ENCODE measurements at regions not wholly inside any gene's neighbourhood (a gene's known extent, or its start where the extent isn't known, plus 50 kb on each side); places are given as distances from the start of the nearest gene placed in this dataset.
A peak's percentile ranks its signal among the peaks of the same experiment; 100 is the strongest.

DNA sequence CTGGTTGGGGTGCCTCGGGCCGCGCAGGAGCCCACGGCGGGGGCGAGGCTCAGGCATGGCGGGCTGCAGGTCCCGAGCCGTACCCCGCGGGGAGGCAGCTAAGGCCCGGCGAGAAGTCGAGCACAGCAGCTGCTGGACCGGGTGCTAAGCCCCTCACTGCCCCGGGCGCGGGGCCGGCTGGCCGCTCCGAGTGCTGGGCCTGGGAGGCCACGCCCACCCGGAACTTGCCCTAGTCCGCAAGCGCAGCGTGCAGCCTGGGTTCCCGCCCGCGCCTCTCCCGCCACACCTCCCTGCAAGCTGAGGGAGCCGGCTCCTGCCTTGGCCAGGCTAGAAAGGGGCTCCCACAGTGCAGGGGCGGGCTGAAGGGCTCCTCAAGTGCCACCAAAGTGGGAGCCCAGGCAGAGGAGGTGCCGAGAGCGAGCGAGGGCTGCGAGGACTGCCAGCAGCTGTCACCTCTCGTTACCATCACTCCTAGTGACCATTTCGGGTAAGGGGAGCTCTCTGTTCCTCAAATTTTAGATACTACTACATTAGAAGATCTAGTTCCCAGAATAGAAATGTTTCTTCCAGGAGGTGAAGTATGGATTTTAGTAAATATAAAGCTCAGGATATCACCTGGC lies 417.0 kb upstream of the AGTR1 start:
- Histone ChIP-seq H4K91ac (ENCODE audit: low read depth, low read length) (no peak overlapping the region), H3K9me3 (ENCODE audit: insufficient read depth, low read depth, low read length) (no peaks in the 10 kb centered on the region), H3K9ac (ENCODE audit: low read length) (no peak overlapping the region), H3K4me1 (ENCODE audit: control insufficient read depth in 1 of 2, insufficient read depth in 2 of 2, low read length in 2 of 2) (no peaks in the 10 kb centered on the region), H3K4me3 (ENCODE audit: low read depth, low read length) (no peak overlapping the region), H3K4me2 (ENCODE audit: low read length) (no peak overlapping the region), H3K79me2 (ENCODE audit: control insufficient read depth, insufficient read depth, low read length, poor library complexity) (no peaks in the 10 kb centered on the region), H2AFZ (ENCODE audit: insufficient read depth, low read length, poor library complexity) (no peak overlapping the region), H3K27me3 (ENCODE audit: insufficient read depth, low read length) (no peaks in the 10 kb centered on the region), H4K12ac (ENCODE audit: low read depth, low read length) (no peak overlapping the region), H2AK5ac (ENCODE audit: low read length) (no peak overlapping the region), H3K79me1 (ENCODE audit: low read length) (no peaks in the 10 kb centered on the region), H2BK12ac (ENCODE audit: low read length) (no peak overlapping the region), H3K36me3 (ENCODE audit: control insufficient read depth in 1 of 2, insufficient read depth in 2 of 2, low read length in 2 of 2) (no peaks in the 10 kb centered on the region), H3K18ac (ENCODE audit: low read length) (no peak overlapping the region), H3K14ac (ENCODE audit: low read length) (no peak overlapping the region), H4K8ac (ENCODE audit: low read depth, low read length) (no peak overlapping the region), H2BK120ac (ENCODE audit: insufficient read depth, low read length, poor library complexity) (no peak overlapping the region), H3K27ac (ENCODE audit: low read depth, low read length) (no peak overlapping the region), H3K4ac (ENCODE audit: low read depth, low read length) (no peak overlapping the region), H3K23ac (ENCODE audit: low read length) (no peak overlapping the region), H2BK5ac (ENCODE audit: low read depth, low read length, poor library complexity) (no peak overlapping the region)
- WGBS (ENCODE audit: extremely low coverage, insufficient coverage, insufficient read length) = no CpG with 5 or more reads among the region's 38 CpGs
- DNase-seq = peak; percentile 6 to 24

DNA sequence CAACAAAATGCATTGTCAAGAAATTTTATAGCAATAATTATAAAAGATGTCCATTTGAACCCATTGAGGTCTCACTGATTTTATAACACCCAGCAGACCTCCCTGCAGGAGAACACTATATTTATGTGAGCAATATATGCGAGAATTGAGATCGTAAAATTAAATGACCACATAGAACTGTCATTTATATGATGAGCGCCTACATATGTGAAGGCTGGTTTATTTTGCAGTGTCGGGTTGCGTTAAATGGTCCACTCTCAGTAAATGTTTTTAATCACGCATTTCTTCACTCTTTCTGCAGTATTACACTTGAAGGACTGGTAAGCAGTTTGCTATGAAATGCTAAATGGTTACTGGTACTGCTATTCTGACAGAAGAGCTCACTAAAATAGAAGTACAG lies 408.5 kb upstream of the AGTR1 start:
- H3K18ac ChIP-seq (ENCODE audit: low read length) = no peak overlapping the region
- no peaks in the 10 kb centered on the region for H3K79me2 ChIP-seq (ENCODE audit: control insufficient read depth, insufficient read depth, low read length, poor library complexity)
- H3K27ac ChIP-seq (ENCODE audit: low read depth, low read length) = no peak overlapping the region
- no peaks in the 10 kb centered on the region for H3K27me3 ChIP-seq (ENCODE audit: insufficient read depth, low read length)
- H4K12ac ChIP-seq (ENCODE audit: low read depth, low read length) = no peak overlapping the region
- H3K23ac ChIP-seq (ENCODE audit: low read length) = no peak overlapping the region
- no peak overlapping the region for H3K4me3 ChIP-seq (ENCODE audit: low read depth, low read length)
- H3K14ac ChIP-seq (ENCODE audit: low read length) = no peak overlapping the region
- H2BK5ac ChIP-seq (ENCODE audit: low read depth, low read length, poor library complexity) = no peak overlapping the region
- no peaks in the 10 kb centered on the region for H3K9me3 ChIP-seq (ENCODE audit: insufficient read depth, low read depth, low read length)
- no peak overlapping the region for H2AFZ ChIP-seq (ENCODE audit: insufficient read depth, low read length, poor library complexity)
- no peak overlapping the region for H4K91ac ChIP-seq (ENCODE audit: low read depth, low read length)
- no peak overlapping the region for H2BK120ac ChIP-seq (ENCODE audit: insufficient read depth, low read length, poor library complexity)
- H3K36me3 ChIP-seq (ENCODE audit: control insufficient read depth in 1 of 2, insufficient read depth in 2 of 2, low read length in 2 of 2) = no peaks in the 10 kb centered on the region
- H3K79me1 ChIP-seq (ENCODE audit: low read length) = no peaks in the 10 kb centered on the region
- no peaks in the 10 kb centered on the region for H3K4me1 ChIP-seq (ENCODE audit: control insufficient read depth in 1 of 2, insufficient read depth in 2 of 2, low read length in 2 of 2)
- H2BK12ac ChIP-seq (ENCODE audit: low read length) = no peak overlapping the region
- H2AK5ac ChIP-seq (ENCODE audit: low read length) = no peak overlapping the region
- no CpG with 5 or more reads among the region's 6 CpGs for WGBS (ENCODE audit: extremely low coverage, insufficient coverage, insufficient read length)
- H3K4ac ChIP-seq (ENCODE audit: low read depth, low read length) = no peak overlapping the region
- no peak overlapping the region for H3K9ac ChIP-seq (ENCODE audit: low read length)
- H4K8ac ChIP-seq (ENCODE audit: low read depth, low read length) = no peak overlapping the region
- DNase-seq = no peak
- H3K4me2 ChIP-seq (ENCODE audit: low read length) = no peak overlapping the region

DNA sequence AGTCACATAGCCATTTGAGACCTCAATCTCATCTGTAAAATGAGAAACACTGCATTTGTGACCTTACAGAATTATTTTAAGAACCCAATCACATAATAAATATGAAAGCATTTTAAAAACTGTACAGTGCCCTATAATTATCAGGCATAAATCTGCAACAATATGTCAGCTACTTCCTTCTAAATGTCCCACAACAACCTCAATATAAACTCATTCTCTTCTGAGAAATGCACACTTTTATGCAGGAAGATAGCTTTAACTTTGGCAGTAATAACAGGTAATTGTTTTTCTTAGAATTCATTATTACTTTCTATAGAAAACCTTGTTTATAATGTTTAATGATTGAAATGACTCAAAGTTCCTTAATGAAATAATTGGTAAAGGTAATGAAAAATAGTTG lies 400.7 kb upstream of the AGTR1 start:
- H2BK12ac ChIP-seq (ENCODE audit: low read length) = no peak overlapping the region
- no peak overlapping the region for H3K4me3 ChIP-seq (ENCODE audit: low read depth, low read length)
- no peaks in the 10 kb centered on the region for H3K79me2 ChIP-seq (ENCODE audit: control insufficient read depth, insufficient read depth, low read length, poor library complexity)
- no peak overlapping the region for H4K91ac ChIP-seq (ENCODE audit: low read depth, low read length)
- H3K18ac ChIP-seq (ENCODE audit: low read length) = no peak overlapping the region
- no peak overlapping the region for H4K8ac ChIP-seq (ENCODE audit: low read depth, low read length)
- no peaks in the 10 kb centered on the region for H3K4me1 ChIP-seq (ENCODE audit: control insufficient read depth in 1 of 2, insufficient read depth in 2 of 2, low read length in 2 of 2)
- H3K23ac ChIP-seq (ENCODE audit: low read length) = no peak overlapping the region
- no peak overlapping the region for H3K4ac ChIP-seq (ENCODE audit: low read depth, low read length)
- no peaks in the 10 kb centered on the region for H3K79me1 ChIP-seq (ENCODE audit: low read length)
- H2AFZ ChIP-seq (ENCODE audit: insufficient read depth, low read length, poor library complexity) = no peak overlapping the region
- H3K4me2 ChIP-seq (ENCODE audit: low read length) = no peak overlapping the region
- no peak overlapping the region for H3K14ac ChIP-seq (ENCODE audit: low read length)
- no peak overlapping the region for H2BK120ac ChIP-seq (ENCODE audit: insufficient read depth, low read length, poor library complexity)
- no peak overlapping the region for H2BK5ac ChIP-seq (ENCODE audit: low read depth, low read length, poor library complexity)
- H4K12ac ChIP-seq (ENCODE audit: low read depth, low read length) = no peak overlapping the region
- no peak for DNase-seq
- H3K27me3 ChIP-seq (ENCODE audit: insufficient read depth, low read length) = no peaks in the 10 kb centered on the region
- no peaks in the 10 kb centered on the region for H3K9me3 ChIP-seq (ENCODE audit: insufficient read depth, low read depth, low read length)
- no peak overlapping the region for H3K9ac ChIP-seq (ENCODE audit: low read length)
- no peak overlapping the region for H2AK5ac ChIP-seq (ENCODE audit: low read length)
- H3K36me3 ChIP-seq (ENCODE audit: control insufficient read depth in 1 of 2, insufficient read depth in 2 of 2, low read length in 2 of 2) = no peaks in the 10 kb centered on the region
- no peak overlapping the region for H3K27ac ChIP-seq (ENCODE audit: low read depth, low read length)

DNA sequence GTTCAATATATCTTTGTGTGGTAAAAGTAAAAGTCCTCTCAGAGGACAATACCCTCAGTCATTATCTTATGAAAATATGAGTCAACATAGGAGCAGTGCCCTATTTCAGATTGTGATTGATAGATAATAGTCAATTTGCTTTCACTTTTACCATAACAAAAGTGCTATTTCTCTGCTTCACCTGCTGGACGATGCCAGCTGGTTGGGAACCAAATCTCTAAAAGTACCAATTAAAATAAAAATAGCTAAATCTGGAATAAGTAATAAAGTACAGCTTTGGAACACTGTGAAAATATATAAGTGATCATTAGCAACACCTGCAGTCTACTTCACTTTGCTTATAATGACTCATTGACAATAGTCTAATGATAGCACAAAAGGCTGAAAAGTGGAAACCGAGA lies 390.3 kb upstream of the AGTR1 start:
- H3K4me1 ChIP-seq (ENCODE audit: control insufficient read depth in 1 of 2, insufficient read depth in 2 of 2, low read length in 2 of 2) = no peaks in the 10 kb centered on the region
- no peak overlapping the region for H3K18ac ChIP-seq (ENCODE audit: low read length)
- no peaks in the 10 kb centered on the region for H3K79me2 ChIP-seq (ENCODE audit: control insufficient read depth, insufficient read depth, low read length, poor library complexity)
- H2BK120ac ChIP-seq (ENCODE audit: insufficient read depth, low read length, poor library complexity) = no peak overlapping the region
- H3K79me1 ChIP-seq (ENCODE audit: low read length) = no peaks in the 10 kb centered on the region
- no CpG with 5 or more reads among the region's 2 CpGs for WGBS (ENCODE audit: extremely low coverage, insufficient coverage, insufficient read length)
- DNase-seq = no peak
- H2AK5ac ChIP-seq (ENCODE audit: low read length) = no peak overlapping the region
- H3K27ac ChIP-seq (ENCODE audit: low read depth, low read length) = no peak overlapping the region
- no peak overlapping the region for H3K9ac ChIP-seq (ENCODE audit: low read length)
- no peak overlapping the region for H4K91ac ChIP-seq (ENCODE audit: low read depth, low read length)
- no peaks in the 10 kb centered on the region for H3K27me3 ChIP-seq (ENCODE audit: insufficient read depth, low read length)
- H2AFZ ChIP-seq (ENCODE audit: insufficient read depth, low read length, poor library complexity) = no peak overlapping the region
- no peak overlapping the region for H3K4ac ChIP-seq (ENCODE audit: low read depth, low read length)
- H4K8ac ChIP-seq (ENCODE audit: low read depth, low read length) = no peak overlapping the region
- H2BK12ac ChIP-seq (ENCODE audit: low read length) = no peak overlapping the region
- no peaks in the 10 kb centered on the region for H3K36me3 ChIP-seq (ENCODE audit: control insufficient read depth in 1 of 2, insufficient read depth in 2 of 2, low read length in 2 of 2)
- H2BK5ac ChIP-seq (ENCODE audit: low read depth, low read length, poor library complexity) = no peak overlapping the region
- no peak overlapping the region for H3K4me3 ChIP-seq (ENCODE audit: low read depth, low read length)
- H3K9me3 ChIP-seq (ENCODE audit: insufficient read depth, low read depth, low read length) = no peaks in the 10 kb centered on the region
- H3K4me2 ChIP-seq (ENCODE audit: low read length) = no peak overlapping the region
- no peak overlapping the region for H3K14ac ChIP-seq (ENCODE audit: low read length)
- no peak overlapping the region for H3K23ac ChIP-seq (ENCODE audit: low read length)
- H4K12ac ChIP-seq (ENCODE audit: low read depth, low read length) = no peak overlapping the region

Measured in trophoblast cell (in vitro differentiated cells and primary cell).